ENCODE measurements at regions not wholly inside any gene's neighbourhood (a gene's known extent, or its start where the extent isn't known, plus 50 kb on each side); places are given as distances from the start of the nearest gene placed in this dataset.

- TF ChIP-seq EZH2 (IDR thresholded peaks at IDR 0.05; ENCODE audit: borderline replicate concordance, insufficient read depth, low read length, poor library complexity, severe bottlenecking) (no peak), CTCF (IDR thresholded peaks at IDR 0.05; ENCODE audit: poor library complexity, severe bottlenecking) (peak; percentile 79), POLR2AphosphoS5 (IDR thresholded peaks at IDR 0.05) (no peak), EP300 (conservative IDR thresholded peaks at IDR 0.05; ENCODE audit: poor library complexity, severe bottlenecking) (no peak), REST (IDR thresholded peaks at IDR 0.05; ENCODE audit: borderline replicate concordance) (no peak), SMC3 (conservative IDR thresholded peaks at IDR 0.05; ENCODE audit: poor library complexity) (peak; percentile 82), RAD21 (conservative IDR thresholded peaks at IDR 0.05) (peak; percentile 86), TAF1 (IDR thresholded peaks at IDR 0.05; ENCODE audit: low read depth) (no peak)
Measured at GRCh38 chr20:6265204-6265904, 142.5 kb upstream of the FERMT1 start.
